HEK293 (cell line): ENCODE measurements at regions not wholly inside any gene's neighbourhood (a gene's known extent, or its start where the extent isn't known, plus 50 kb on each side); places are given as distances from the start of the nearest gene placed in this dataset.

ENCODE experiments used
- CTCF ChIA-PET: fragments of 350-600 bp; formaldehyde crosslinking; extraction: SDS; loops from one replicate; lab custom pipeline; 2021; ENCODE audit warnings: antibody characterized with exemption; lab: Yijun Ruan, JAX
- POLR2A ChIA-PET: fragments of 300-600 bp; formaldehyde crosslinking; extraction: SDS; loops from one replicate; lab custom pipeline; 2020; ENCODE audit warnings: antibody characterized with exemption, inconsistent platforms; lab: Yijun Ruan, JAX
- H3K27ac ChIP-seq: fragments of 200-500 bp; sonication (Bioruptor generic); 2 replicates; pipeline ENCODE4 v1.5.1; 2014; ENCODE audit warnings: low read depth, low read length, control low read depth, inconsistent platforms; ENCODE audit errors: extremely low read depth
- H3K36me3 ChIP-seq, 2 experiments: fragments of 200-500 bp in 1 of 2; sonication (Bioruptor generic) in 1 of 2; 1 replicate in 1 of 2; 2 replicates in 1 of 2; pipeline ENCODE4 v1.5.1; 2014 to 2017; ENCODE audit warnings: inconsistent platforms in 2 of 2, low read length in 2 of 2; ENCODE audit not compliant: control insufficient read depth in 2 of 2, insufficient read depth in 1 of 2
- H3K4me1 ChIP-seq: fragments of 200-500 bp; sonication (Bioruptor generic); 2 replicates; pipeline ENCODE4 v1.5.1; 2014; ENCODE audit warnings: mild to moderate bottlenecking, low read length, inconsistent platforms; ENCODE audit not compliant: control insufficient read depth, insufficient read depth
- H3K4me3 ChIP-seq: 2 replicates; pipeline ENCODE4 v1.5.1; 2011; ENCODE audit warnings: low read depth, mild to moderate bottlenecking, control low read depth, low read length, moderate library complexity
- H3K9me3 ChIP-seq: fragments of 200-500 bp; sonication (Bioruptor generic); 2 replicates; pipeline ENCODE4 v1.5.1; 2014; ENCODE audit warnings: low read depth, low read length, inconsistent platforms; ENCODE audit not compliant: control insufficient read depth, insufficient read depth
- AEBP2 ChIP-seq: fragments of 450-650 bp; formaldehyde crosslinking; IDR thresholded peaks from 2 replicates; pipeline ENCODE4 v1.5.1; 2016; ENCODE audit warnings: missing biosample characterization, missing genetic modification characterization, borderline replicate concordance
- ELK4 ChIP-seq: IDR thresholded peaks from 2 replicates; pipeline ENCODE4 v1.6.1; 2011; ENCODE audit warnings: mild to moderate bottlenecking, low read depth, low read length, borderline replicate concordance
- KLF7 ChIP-seq: fragments of 450-650 bp; formaldehyde crosslinking; IDR thresholded peaks from 2 replicates; pipeline ENCODE4 v1.5.1; 2016; ENCODE audit warnings: missing biosample characterization, missing genetic modification characterization, borderline replicate concordance
- PRDM4 ChIP-seq: fragments of 450-650 bp; formaldehyde crosslinking; IDR thresholded peaks from 2 replicates; pipeline ENCODE4 v1.5.1; 2017; ENCODE audit warnings: missing biosample characterization, missing genetic modification characterization
- SALL2 ChIP-seq: fragments of 450-650 bp; formaldehyde crosslinking; IDR thresholded peaks from 2 replicates; pipeline ENCODE4 v1.5.0; 2017; ENCODE audit warnings: missing biosample characterization, mild to moderate bottlenecking, missing genetic modification characterization, borderline replicate concordance
- SETDB1 ChIP-seq: IDR thresholded peaks from one replicate; pipeline ENCODE4 v1.6.1; 2017; ENCODE audit warnings: mild to moderate bottlenecking, low read length, moderate library complexity, mixed read lengths; ENCODE audit not compliant: insufficient read length
- SP7 ChIP-seq: fragments of 450-650 bp; formaldehyde crosslinking; IDR thresholded peaks from 2 replicates; pipeline ENCODE4 v1.5.1; 2016; ENCODE audit warnings: missing biosample characterization, missing genetic modification characterization
- TRIM28 ChIP-seq: IDR thresholded peaks from 2 replicates; pipeline ENCODE4 v1.6.1; 2011; ENCODE audit warnings: low read length, control low read depth, borderline replicate concordance
- ZFP37 ChIP-seq: fragments of 450-650 bp; formaldehyde crosslinking; IDR thresholded peaks from 2 replicates; pipeline ENCODE4 v1.5.1; 2016; ENCODE audit warnings: missing biosample characterization, missing genetic modification characterization
- ZNF10 ChIP-seq: fragments of 450-650 bp; formaldehyde crosslinking; IDR thresholded peaks from 2 replicates; pipeline ENCODE4 v1.5.1; 2017; ENCODE audit warnings: missing biosample characterization, missing genetic modification characterization
- ZNF114 ChIP-seq: fragments of 450-650 bp; formaldehyde crosslinking; IDR thresholded peaks from 2 replicates; pipeline ENCODE4 v1.5.0; 2017; ENCODE audit warnings: missing biosample characterization, missing genetic modification characterization
- ZNF146 ChIP-seq: fragments of 450-650 bp; formaldehyde crosslinking; IDR thresholded peaks from 2 replicates; pipeline ENCODE4 v1.5.1; 2016; ENCODE audit warnings: missing biosample characterization, missing genetic modification characterization
- ZNF174 ChIP-seq: fragments of 450-650 bp; formaldehyde crosslinking; IDR thresholded peaks from 2 replicates; pipeline ENCODE4 v1.5.0; 2017; ENCODE audit warnings: missing biosample characterization, mild to moderate bottlenecking, missing genetic modification characterization
- ZNF175 ChIP-seq: fragments of 450-650 bp; formaldehyde crosslinking; IDR thresholded peaks from 2 replicates; pipeline ENCODE4 v1.5.1; 2016; ENCODE audit warnings: missing biosample characterization, missing genetic modification characterization
- ZNF248 ChIP-seq: fragments of 450-650 bp; formaldehyde crosslinking; IDR thresholded peaks from 2 replicates; pipeline ENCODE4 v1.5.1; 2017; ENCODE audit warnings: missing biosample characterization, missing genetic modification characterization
- ZNF311 ChIP-seq: fragments of 450-650 bp; formaldehyde crosslinking; IDR thresholded peaks from 2 replicates; pipeline ENCODE4 v1.5.1; 2017; ENCODE audit warnings: missing biosample characterization, missing genetic modification characterization, borderline replicate concordance
- ZNF341 ChIP-seq: fragments of 450-650 bp; formaldehyde crosslinking; IDR thresholded peaks from 2 replicates; pipeline ENCODE4; 2016; ENCODE audit warnings: low read depth, missing biosample characterization, missing genetic modification characterization
- ZNF398 ChIP-seq: fragments of 450-650 bp; formaldehyde crosslinking; IDR thresholded peaks from 2 replicates; pipeline ENCODE4 v1.5.1; 2017; ENCODE audit warnings: missing biosample characterization, missing genetic modification characterization
- ZNF639 ChIP-seq: fragments of 450-650 bp; formaldehyde crosslinking; IDR thresholded peaks from 2 replicates; pipeline ENCODE4 v1.5.1; 2016; ENCODE audit warnings: missing biosample characterization, missing genetic modification characterization
- ZNF701 ChIP-seq: fragments of 450-650 bp; formaldehyde crosslinking; IDR thresholded peaks from 2 replicates; pipeline ENCODE4 v1.5.1; 2016; ENCODE audit warnings: missing biosample characterization, missing genetic modification characterization
- ZNF792 ChIP-seq: fragments of 450-650 bp; formaldehyde crosslinking; IDR thresholded peaks from 2 replicates; pipeline ENCODE4 v1.5.1; 2016; ENCODE audit warnings: missing biosample characterization, missing genetic modification characterization
- ZSCAN30 ChIP-seq: fragments of 450-650 bp; IDR thresholded peaks from 2 replicates; pipeline ENCODE4 v1.5.1; 2018; ENCODE audit warnings: missing biosample characterization, mild to moderate bottlenecking, missing genetic modification characterization, moderate library complexity
- TF ChIP-seq, protein P1 (sequence below): fragments of 450-650 bp; formaldehyde crosslinking; IDR thresholded peaks from 2 replicates; pipeline ENCODE4 v1.5.1; 2017; ENCODE audit warnings: missing biosample characterization, missing genetic modification characterization

DNA sequence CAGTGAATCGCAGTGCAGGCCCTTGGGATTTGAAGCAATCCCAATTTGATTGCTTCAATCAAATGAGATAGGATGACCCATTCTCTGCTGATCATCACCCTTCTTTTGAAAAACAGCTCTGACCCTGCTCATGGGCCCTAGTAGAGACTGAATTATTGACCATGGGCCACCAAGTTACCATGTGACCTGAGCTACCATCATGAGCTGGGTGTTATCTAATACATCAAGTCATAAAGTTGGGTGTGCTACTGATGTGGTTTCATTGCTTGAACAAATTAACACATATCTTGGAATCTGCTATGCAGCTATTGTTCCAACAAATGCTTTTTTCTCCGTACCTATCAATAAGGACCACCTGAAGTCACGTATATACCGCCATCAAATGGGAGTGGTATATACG, 54.8 kb upstream of the CNKSR3 start (continued):
- TF ChIP-seq PRDM4 (tag by site-specific recombination) (no peak), ZNF792 (tag by site-specific recombination) (no peak), ZNF341 (tag by site-specific recombination) (no peak), ZSCAN30 (tag by site-specific recombination) (no peak), SALL2 (tag by site-specific recombination) (no peak)
- TF ChIP-seq, protein P1, sequence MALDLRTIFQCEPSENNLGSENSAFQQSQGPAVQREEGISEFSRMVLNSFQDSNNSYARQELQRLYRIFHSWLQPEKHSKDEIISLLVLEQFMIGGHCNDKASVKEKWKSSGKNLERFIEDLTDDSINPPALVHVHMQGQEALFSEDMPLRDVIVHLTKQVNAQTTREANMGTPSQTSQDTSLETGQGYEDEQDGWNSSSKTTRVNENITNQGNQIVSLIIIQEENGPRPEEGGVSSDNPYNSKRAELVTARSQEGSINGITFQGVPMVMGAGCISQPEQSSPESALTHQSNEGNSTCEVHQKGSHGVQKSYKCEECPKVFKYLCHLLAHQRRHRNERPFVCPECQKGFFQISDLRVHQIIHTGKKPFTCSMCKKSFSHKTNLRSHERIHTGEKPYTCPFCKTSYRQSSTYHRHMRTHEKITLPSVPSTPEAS, result no peak

- no peak overlapping the region for H3K4me3 ChIP-seq
- TF ChIP-seq SETDB1 (no peak), ZNF175 (tag by site-specific recombination) (no peak), ZNF701 (tag by site-specific recombination) (no peak), ZNF146 (tag by site-specific recombination) (no peak), ZNF311 (no peak), ZNF792 (tag by site-specific recombination) (no peak), TRIM28 (no peak), ZNF114 (tag by site-specific recombination) (no peak), ZNF639 (tag by site-specific recombination) (no peak), ZFP37 (tag by site-specific recombination) (no peak), SP7 (tag by site-specific recombination) (no peak), KLF7 (tag by site-specific recombination) (no peak), ZNF248 (no peak), AEBP2 (tag by site-specific recombination) (no peak), ZNF174 (tag by site-specific recombination) (no peak), ELK4 (no peak), SALL2 (tag by site-specific recombination) (no peak), ZNF10 (tag by site-specific recombination) (no peak), ZNF398 (tag by site-specific recombination) (no peak)
- TF ChIP-seq, all 188 proteins: peak for 0
- Histone ChIP-seq H3K27ac (no peak overlapping the region), H3K9me3 (no peaks in the 10 kb centered on the region), H3K36me3 (no peaks in the 10 kb centered on the region), H3K4me1 (peaks cover 6% of the 10 kb centered on the region; the same call in 1 of the 2 replicates)
- CTCF ChIA-PET, result interaction anchor here (0.6 kb wide), 1 partner anchor 185 kb away, joined by 5 read pairs; no protein-coding TSS in a partner anchor
- POLR2A ChIA-PET, result no interaction called here
These were observed 56.4 kb upstream of the CNKSR3 start for GRCh38 chr6:154566866-154567265.
